Central memory CD8-positive, alpha-beta T cell (primary cell): ENCODE measurements at regions not wholly inside any gene's neighbourhood (a gene's known extent, or its start where the extent isn't known, plus 50 kb on each side); places are given as distances from the start of the nearest gene placed in this dataset.

Experiments used
- ATAC-seq: fragments of 150-1000 bp; cut with Tn5 transposase; replicated peaks from 2 replicates; pipeline ENCODE4 v1.10.0; 2022; ENCODE audit warnings: mild to moderate bottlenecking, moderate FRiP score, moderate number of reproducible peaks; ENCODE audit not compliant: poor library complexity, severe bottlenecking; ENCODE audit errors: extremely low read depth
- DNase-seq, 2 donors: peaks; one replicate each; pipeline ENCODE4 v3.0.0; 2021; ENCODE audit warnings: low spot score in 2 of 2
- H3K27ac Mint-ChIP-seq: one replicate; pipeline ENCODE4 v1.8.0; 2022; ENCODE audit warnings: low read depth, mild to moderate bottlenecking, moderate library complexity, mixed read lengths
- H3K27me3 Mint-ChIP-seq: one replicate; pipeline ENCODE4 v1.8.0; 2022; ENCODE audit warnings: mixed read lengths
- H3K36me3 Mint-ChIP-seq: one replicate; pipeline ENCODE4 v1.8.0; 2022; ENCODE audit warnings: mild to moderate bottlenecking, moderate library complexity, mixed read lengths; ENCODE audit not compliant: insufficient read depth
- H3K4me1 Mint-ChIP-seq: one replicate; pipeline ENCODE4 v1.8.0; 2022; ENCODE audit warnings: mixed read lengths
- H3K4me3 Mint-ChIP-seq: one replicate; pipeline ENCODE4 v1.8.0; 2022; ENCODE audit warnings: mild to moderate bottlenecking, moderate library complexity, mixed read lengths
- H3K9me3 Mint-ChIP-seq: one replicate; pipeline ENCODE4 v1.8.0; 2022; ENCODE audit warnings: mixed read lengths

GRCh38 chrY:17184299-17184698, 695.7 kb downstream of the CDY2B start:
- ATAC-seq (no peak), DNase-seq (no peak)
- H3K36me3 Mint-ChIP-seq: no peaks in the 10 kb centered on the region
- H3K4me1 Mint-ChIP-seq: no peaks in the 10 kb centered on the region
- H3K4me3 Mint-ChIP-seq: no peak overlapping the region
- H3K9me3 Mint-ChIP-seq: peaks cover 21% of the 10 kb centered on the region
- H3K27ac Mint-ChIP-seq: no peak overlapping the region
- H3K27me3 Mint-ChIP-seq: no peaks in the 10 kb centered on the region

DNA sequence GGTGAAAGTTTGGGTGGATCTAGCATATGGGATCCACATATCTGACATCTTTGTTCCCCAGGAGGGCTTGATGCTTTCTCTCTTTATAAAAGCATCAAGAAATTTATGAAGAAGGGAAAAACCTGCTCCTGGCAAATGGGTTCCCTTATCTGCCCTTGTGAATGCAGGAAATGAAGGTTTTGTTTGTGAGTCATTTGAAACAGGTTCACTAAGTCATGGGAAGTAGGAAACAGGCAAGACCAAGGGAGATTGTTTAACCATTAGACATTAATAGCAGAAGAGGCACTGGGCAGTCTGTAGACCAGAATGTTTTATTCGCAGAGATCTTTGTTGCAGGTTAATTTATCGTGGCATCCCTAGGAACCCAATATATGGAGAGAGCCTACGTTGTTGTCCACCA, 713.1 kb downstream of the CDY2B start:
- ATAC-seq (no peak), DNase-seq (no peak)
- H3K27ac Mint-ChIP-seq: no peak overlapping the region
- no peaks in the 10 kb centered on the region for H3K27me3 Mint-ChIP-seq
- H3K4me1 Mint-ChIP-seq: no peaks in the 10 kb centered on the region
- no peaks in the 10 kb centered on the region for H3K36me3 Mint-ChIP-seq
- peaks cover 18% of the 10 kb centered on the region for H3K9me3 Mint-ChIP-seq
- H3K4me3 Mint-ChIP-seq: no peak overlapping the region

- Mint-ChIP-seq H3K9me3 (peaks cover 19% of the 10 kb centered on the region), H3K36me3 (no peaks in the 10 kb centered on the region), H3K27me3 (no peaks in the 10 kb centered on the region), H3K27ac (no peak overlapping the region), H3K4me1 (no peaks in the 10 kb centered on the region), H3K4me3 (no peak overlapping the region)
- ATAC-seq (no peak), DNase-seq (no peak)
Observed at GRCh38 chrY:17122166-17122565, 757.9 kb downstream of the CDY2B start.

- Mint-ChIP-seq H3K27me3 (no peaks in the 10 kb centered on the region), H3K4me1 (peaks cover under 1% of the 10 kb centered on the region), H3K36me3 (no peaks in the 10 kb centered on the region), H3K9me3 (peaks cover 5% of the 10 kb centered on the region), H3K4me3 (no peak overlapping the region), H3K27ac (no peak overlapping the region)
- DNase-seq (no peak), ATAC-seq (no peak)
Observed at GRCh38 chrY:17085303-17085702, 794.7 kb downstream of the CDY2B start.

DNA sequence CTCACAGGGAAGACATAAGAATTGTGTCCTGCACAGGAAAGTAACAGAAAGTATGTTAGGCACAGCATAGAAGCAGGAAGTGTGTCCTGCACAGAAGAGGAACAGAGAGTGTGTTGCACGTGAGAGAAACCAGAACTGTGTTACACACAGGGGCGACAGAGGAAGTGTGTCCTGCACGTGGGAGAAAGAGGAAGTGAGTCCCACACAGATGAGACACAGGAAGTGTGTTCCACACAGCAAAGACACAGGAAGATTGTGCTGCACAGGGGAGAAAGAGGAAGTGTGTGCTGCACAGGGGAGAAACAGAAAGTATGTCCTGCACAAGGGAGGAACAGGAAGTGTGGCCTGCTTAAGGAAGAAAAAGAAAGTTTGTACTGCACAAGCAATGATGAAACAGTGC, 800.1 kb downstream of the CDY2B start:
- peaks cover 42% of the 10 kb centered on the region for H3K9me3 Mint-ChIP-seq
- H3K4me3 Mint-ChIP-seq: peak overlapping the region; percentile 56
- H3K4me1 Mint-ChIP-seq: peaks cover 41% of the 10 kb centered on the region
- H3K36me3 Mint-ChIP-seq: peaks cover 9% of the 10 kb centered on the region
- ATAC-seq (no peak), DNase-seq (no peak)
- H3K27ac Mint-ChIP-seq: peak overlapping the region; percentile 49
- no peaks in the 10 kb centered on the region for H3K27me3 Mint-ChIP-seq

- peaks cover 18% of the 10 kb centered on the region for H3K4me1 Mint-ChIP-seq
- no peak for ATAC-seq
- H3K27ac Mint-ChIP-seq: no peak overlapping the region
- H3K4me3 Mint-ChIP-seq: no peak overlapping the region
- no peaks in the 10 kb centered on the region for H3K36me3 Mint-ChIP-seq
- H3K9me3 Mint-ChIP-seq: peaks cover 18% of the 10 kb centered on the region
- DNase-seq: no peak
- no peaks in the 10 kb centered on the region for H3K27me3 Mint-ChIP-seq
Observed at GRCh38 chrY:17067307-17067706, 812.7 kb downstream of the CDY2B start.

- no peak overlapping the region for H3K27ac Mint-ChIP-seq
- H3K9me3 Mint-ChIP-seq: peaks cover 31% of the 10 kb centered on the region
- no peak for ATAC-seq
- H3K4me3 Mint-ChIP-seq: no peak overlapping the region
- DNase-seq: no peak
- no peaks in the 10 kb centered on the region for H3K27me3 Mint-ChIP-seq
- no peaks in the 10 kb centered on the region for H3K4me1 Mint-ChIP-seq
- no peaks in the 10 kb centered on the region for H3K36me3 Mint-ChIP-seq
Observed at GRCh38 chrY:17053041-17053440, 827.0 kb downstream of the CDY2B start.

DNA sequence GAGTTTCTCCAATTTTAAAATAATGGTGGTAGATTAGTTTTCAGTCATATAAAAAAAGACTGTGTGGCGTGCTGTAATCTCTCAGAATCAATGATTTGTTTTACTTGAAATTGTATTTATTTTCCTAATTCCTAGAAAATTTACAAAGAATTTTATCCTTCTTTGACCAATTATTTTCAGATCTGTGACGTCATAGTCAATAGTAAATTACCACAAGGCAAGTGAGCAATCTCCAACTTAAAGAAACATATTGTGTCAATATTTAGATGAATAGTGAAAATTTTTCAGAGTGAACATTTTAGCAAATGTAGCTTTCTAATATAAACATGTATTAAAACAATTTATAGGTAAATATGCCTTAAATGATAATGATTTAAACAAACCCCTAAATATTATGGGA, 829.6 kb downstream of the CDY2B start:
- Mint-ChIP-seq H3K4me1 (no peaks in the 10 kb centered on the region), H3K27ac (no peak overlapping the region), H3K36me3 (no peaks in the 10 kb centered on the region), H3K4me3 (no peak overlapping the region), H3K27me3 (no peaks in the 10 kb centered on the region), H3K9me3 (peaks cover 16% of the 10 kb centered on the region)
- DNase-seq: no peak
- ATAC-seq: no peak

GRCh38 chrY:17045124-17045523, 834.9 kb downstream of the CDY2B start:
- Mint-ChIP-seq H3K36me3 (no peaks in the 10 kb centered on the region), H3K4me3 (no peak overlapping the region), H3K27me3 (no peaks in the 10 kb centered on the region), H3K4me1 (peaks cover 7% of the 10 kb centered on the region), H3K9me3 (peaks cover 17% of the 10 kb centered on the region), H3K27ac (no peak overlapping the region)
- DNase-seq (no peak), ATAC-seq (no peak)

- Mint-ChIP-seq H3K9me3 (peaks cover 17% of the 10 kb centered on the region), H3K36me3 (no peaks in the 10 kb centered on the region), H3K27ac (no peak overlapping the region), H3K4me3 (no peak overlapping the region), H3K4me1 (peaks cover 7% of the 10 kb centered on the region), H3K27me3 (no peaks in the 10 kb centered on the region)
- no peak for ATAC-seq
- DNase-seq: no peak
Observed at GRCh38 chrY:17044723-17045122, 835.3 kb downstream of the CDY2B start.

GRCh38 chrY:17044272-17044671, 835.7 kb downstream of the CDY2B start:
- Mint-ChIP-seq H3K27ac (no peak overlapping the region), H3K36me3 (no peaks in the 10 kb centered on the region), H3K4me1 (peaks cover 7% of the 10 kb centered on the region), H3K9me3 (peaks cover 17% of the 10 kb centered on the region), H3K4me3 (no peak overlapping the region), H3K27me3 (no peaks in the 10 kb centered on the region)
- no peak for DNase-seq
- ATAC-seq: no peak

- DNase-seq: no peak
- peaks cover 7% of the 10 kb centered on the region for H3K4me1 Mint-ChIP-seq
- no peak overlapping the region for H3K4me3 Mint-ChIP-seq
- no peak overlapping the region for H3K27ac Mint-ChIP-seq
- H3K27me3 Mint-ChIP-seq: no peaks in the 10 kb centered on the region
- H3K36me3 Mint-ChIP-seq: no peaks in the 10 kb centered on the region
- no peak for ATAC-seq
- H3K9me3 Mint-ChIP-seq: peaks cover 17% of the 10 kb centered on the region
Observed at GRCh38 chrY:17038439-17038838, 841.6 kb downstream of the CDY2B start.

GRCh38 chrY:17018126-17018525, 861.9 kb downstream of the CDY2B start:
- no peak overlapping the region for H3K27ac Mint-ChIP-seq
- H3K4me3 Mint-ChIP-seq: no peak overlapping the region
- peaks cover 18% of the 10 kb centered on the region for H3K9me3 Mint-ChIP-seq
- no peaks in the 10 kb centered on the region for H3K4me1 Mint-ChIP-seq
- no peaks in the 10 kb centered on the region for H3K27me3 Mint-ChIP-seq
- DNase-seq (no peak), ATAC-seq (no peak)
- no peaks in the 10 kb centered on the region for H3K36me3 Mint-ChIP-seq

DNA sequence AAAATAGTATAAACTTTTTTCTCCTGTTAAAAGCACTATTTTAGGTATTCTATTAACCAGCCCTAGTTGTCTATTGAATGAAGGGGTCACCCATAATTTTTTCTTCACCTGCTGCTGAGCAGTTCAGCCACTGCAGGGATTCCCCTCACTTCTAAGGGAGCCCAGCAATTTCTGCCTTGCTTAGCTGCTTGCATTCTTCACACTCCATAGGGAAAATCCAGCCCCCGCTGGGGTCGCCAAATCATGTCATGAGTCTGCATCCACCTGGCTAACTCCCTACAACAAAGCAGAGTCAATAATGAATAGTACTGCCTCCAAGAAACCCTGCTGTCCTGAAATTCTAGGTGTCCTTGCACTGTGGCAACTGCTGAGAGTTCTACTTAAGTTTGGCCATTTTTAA, 886.5 kb downstream of the CDY2B start:
- H3K27me3 Mint-ChIP-seq: no peaks in the 10 kb centered on the region
- no peak overlapping the region for H3K4me3 Mint-ChIP-seq
- H3K4me1 Mint-ChIP-seq: no peaks in the 10 kb centered on the region
- DNase-seq: no peak
- H3K9me3 Mint-ChIP-seq: peaks cover 24% of the 10 kb centered on the region
- ATAC-seq: no peak
- H3K36me3 Mint-ChIP-seq: no peaks in the 10 kb centered on the region
- no peak overlapping the region for H3K27ac Mint-ChIP-seq
